C4-2B (cell line): ENCODE measurements at regions not wholly inside any gene's neighbourhood (a gene's known extent, or its start where the extent isn't known, plus 50 kb on each side); places are given as distances from the start of the nearest gene placed in this dataset.

Source experiments
- ZFX ChIP-seq: fragments of 450-650 bp; IDR thresholded peaks from 2 replicates; pipeline ENCODE4 v1.6.1; 2017
- TF ChIP-seq, protein P1 (sequence below): fragments of 450-650 bp; conservative IDR thresholded peaks from 2 replicates; pipeline ENCODE4 v1.5.1; 2017; ENCODE audit warnings: mild to moderate bottlenecking

DNA sequence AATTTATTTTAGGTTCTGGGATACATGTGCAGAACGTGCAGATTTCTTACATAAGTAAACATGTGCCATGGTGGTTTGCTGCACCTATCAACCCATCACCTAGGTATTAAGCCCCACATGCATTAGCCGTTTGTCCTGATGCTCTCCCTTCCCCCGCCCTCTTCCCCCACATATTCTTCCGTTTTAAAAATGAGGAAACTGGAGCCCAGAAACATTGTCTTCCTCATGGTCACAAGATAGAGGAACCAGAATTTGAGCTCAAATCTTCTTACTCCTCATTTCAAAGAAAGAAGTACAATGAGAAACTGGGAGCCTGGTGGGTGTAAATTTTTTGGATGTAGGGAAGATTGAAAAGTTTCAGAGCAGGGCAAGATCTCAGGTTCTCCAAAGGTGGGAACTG lies 56.1 kb upstream of the USP3 start:
- TF ChIP-seq, protein P1, sequence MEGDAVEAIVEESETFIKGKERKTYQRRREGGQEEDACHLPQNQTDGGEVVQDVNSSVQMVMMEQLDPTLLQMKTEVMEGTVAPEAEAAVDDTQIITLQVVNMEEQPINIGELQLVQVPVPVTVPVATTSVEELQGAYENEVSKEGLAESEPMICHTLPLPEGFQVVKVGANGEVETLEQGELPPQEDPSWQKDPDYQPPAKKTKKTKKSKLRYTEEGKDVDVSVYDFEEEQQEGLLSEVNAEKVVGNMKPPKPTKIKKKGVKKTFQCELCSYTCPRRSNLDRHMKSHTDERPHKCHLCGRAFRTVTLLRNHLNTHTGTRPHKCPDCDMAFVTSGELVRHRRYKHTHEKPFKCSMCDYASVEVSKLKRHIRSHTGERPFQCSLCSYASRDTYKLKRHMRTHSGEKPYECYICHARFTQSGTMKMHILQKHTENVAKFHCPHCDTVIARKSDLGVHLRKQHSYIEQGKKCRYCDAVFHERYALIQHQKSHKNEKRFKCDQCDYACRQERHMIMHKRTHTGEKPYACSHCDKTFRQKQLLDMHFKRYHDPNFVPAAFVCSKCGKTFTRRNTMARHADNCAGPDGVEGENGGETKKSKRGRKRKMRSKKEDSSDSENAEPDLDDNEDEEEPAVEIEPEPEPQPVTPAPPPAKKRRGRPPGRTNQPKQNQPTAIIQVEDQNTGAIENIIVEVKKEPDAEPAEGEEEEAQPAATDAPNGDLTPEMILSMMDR: no peak
- no peak for TF ChIP-seq ZFX
